ENCODE measurements at regions not wholly inside any gene's neighbourhood (a gene's known extent, or its start where the extent isn't known, plus 50 kb on each side); places are given as distances from the start of the nearest gene placed in this dataset.
A peak's percentile ranks its signal among the peaks of the same experiment; 100 is the strongest.

DNA sequence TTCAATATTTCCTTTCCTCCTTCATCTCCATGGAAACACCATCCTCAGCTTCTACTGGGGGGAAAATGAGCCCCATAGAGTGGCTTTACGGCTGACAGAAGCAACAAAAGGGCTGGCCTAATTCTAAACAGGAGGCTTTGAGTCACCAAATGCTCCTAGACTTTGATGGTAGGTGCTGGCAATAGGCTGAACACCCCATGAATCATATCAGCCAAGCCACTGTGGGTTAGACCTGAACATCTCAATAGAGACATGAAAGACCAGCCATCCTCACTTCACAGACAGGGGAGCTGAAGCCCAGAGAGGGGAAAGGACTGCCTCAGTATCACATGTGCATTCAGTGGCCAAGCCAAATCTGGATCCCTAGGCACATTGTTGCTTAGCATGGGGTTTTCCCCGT, 107.6 kb downstream of the AMER1 start:
- DNase-seq: no peak

DNA sequence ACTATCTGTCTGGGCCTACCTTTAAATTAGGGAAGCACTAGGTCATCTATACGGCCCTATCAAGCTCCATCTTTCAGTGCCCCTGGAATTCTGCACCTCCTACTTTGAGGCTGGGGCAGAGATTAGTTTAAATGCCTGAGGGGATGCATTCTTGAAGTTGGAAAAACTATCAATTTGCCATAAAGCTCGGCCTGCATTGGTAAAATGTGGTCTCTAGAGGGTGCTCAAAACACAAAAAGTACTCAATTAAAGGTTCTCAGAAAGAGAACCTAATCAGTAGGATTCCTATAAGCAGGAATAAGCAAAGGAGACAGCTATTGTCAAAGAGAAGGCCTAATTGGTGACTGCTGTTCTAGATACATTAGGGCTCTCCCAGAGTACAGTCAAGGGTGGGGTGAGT, 111.7 kb downstream of the AMER1 start:
- peak; percentile 13 for DNase-seq

All from dermis blood vessel endothelial cell (primary cell).